GM12864 (cell line): ENCODE measurements at regions not wholly inside any gene's neighbourhood (a gene's known extent, or its start where the extent isn't known, plus 50 kb on each side); places are given as distances from the start of the nearest gene placed in this dataset.

Experiments
- DNase-seq: peaks from one replicate; pipeline ENCODE4 v3.0.0-alpha.2; 2011; ENCODE audit warnings: low read depth
- H3K4me3 ChIP-seq: 2 replicates; pipeline ENCODE4 v1.5.1; 2011; ENCODE audit warnings: mild to moderate bottlenecking, low read depth, low read length, control low read depth
- TF ChIP-seq, protein P1 (sequence below): IDR thresholded peaks from 2 replicates; pipeline ENCODE4 v1.5.1; 2011; ENCODE audit warnings: low read depth, mild to moderate bottlenecking, moderate library complexity, low read length, control low read depth, inconsistent platforms; ENCODE audit errors: missing control alignments

DNA sequence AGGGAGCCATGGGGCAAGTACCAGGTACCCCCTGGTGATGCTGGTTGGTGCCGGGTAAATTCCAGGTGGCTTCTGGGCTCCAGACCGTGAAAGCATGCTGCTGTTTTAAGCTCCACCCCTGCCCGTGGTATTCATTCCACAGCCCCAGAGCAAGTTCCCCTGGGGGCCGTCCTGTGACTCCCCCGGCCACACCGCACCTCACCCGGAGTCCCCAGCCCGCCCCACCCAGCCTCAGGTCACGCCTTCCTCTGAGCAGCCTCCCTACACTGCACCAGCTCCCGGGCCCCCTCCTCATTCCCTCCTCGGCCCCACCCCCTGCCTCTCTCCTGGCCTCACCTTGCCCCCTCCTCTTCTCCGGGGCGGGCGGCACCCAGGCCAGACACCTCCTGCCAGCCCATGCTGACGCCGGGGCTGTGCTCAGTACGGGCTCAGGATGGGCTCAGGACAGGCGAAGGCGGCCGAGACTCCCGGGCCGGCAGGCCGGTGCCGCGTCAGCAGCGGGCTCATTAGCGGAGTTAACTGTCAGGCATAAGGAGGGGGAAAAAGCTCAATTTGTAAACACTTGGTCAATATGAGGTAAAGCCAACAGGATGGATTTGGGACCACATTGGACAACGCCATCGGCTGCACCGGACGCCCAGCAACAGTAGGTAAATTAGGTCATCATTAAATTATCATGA is 127.4 kb downstream of the FAM53A start:
- TF ChIP-seq, protein P1, sequence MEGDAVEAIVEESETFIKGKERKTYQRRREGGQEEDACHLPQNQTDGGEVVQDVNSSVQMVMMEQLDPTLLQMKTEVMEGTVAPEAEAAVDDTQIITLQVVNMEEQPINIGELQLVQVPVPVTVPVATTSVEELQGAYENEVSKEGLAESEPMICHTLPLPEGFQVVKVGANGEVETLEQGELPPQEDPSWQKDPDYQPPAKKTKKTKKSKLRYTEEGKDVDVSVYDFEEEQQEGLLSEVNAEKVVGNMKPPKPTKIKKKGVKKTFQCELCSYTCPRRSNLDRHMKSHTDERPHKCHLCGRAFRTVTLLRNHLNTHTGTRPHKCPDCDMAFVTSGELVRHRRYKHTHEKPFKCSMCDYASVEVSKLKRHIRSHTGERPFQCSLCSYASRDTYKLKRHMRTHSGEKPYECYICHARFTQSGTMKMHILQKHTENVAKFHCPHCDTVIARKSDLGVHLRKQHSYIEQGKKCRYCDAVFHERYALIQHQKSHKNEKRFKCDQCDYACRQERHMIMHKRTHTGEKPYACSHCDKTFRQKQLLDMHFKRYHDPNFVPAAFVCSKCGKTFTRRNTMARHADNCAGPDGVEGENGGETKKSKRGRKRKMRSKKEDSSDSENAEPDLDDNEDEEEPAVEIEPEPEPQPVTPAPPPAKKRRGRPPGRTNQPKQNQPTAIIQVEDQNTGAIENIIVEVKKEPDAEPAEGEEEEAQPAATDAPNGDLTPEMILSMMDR, result no peak
- no peak for DNase-seq
- H3K4me3 ChIP-seq, result no peak overlapping the region

DNA sequence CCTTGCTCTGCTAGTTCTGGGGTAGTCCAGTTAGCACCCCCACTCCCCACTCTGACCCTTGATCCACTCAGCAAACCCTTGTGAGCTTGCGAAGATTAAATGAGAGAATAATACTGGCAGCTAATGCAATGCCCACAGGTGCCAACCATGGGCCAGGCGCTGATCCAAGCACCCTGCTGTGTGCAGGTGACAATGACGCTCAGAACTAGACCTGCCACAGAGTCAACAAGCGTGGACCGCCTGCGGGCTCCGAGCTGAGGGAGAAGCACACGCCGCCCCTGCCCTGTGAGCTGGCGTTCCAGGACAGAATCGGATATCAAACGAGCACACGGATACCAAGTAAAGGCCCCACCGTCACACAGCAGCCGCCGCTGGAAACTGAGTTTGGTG is 129.2 kb downstream of the FAM53A start:
- DNase-seq, result no peak

DNA sequence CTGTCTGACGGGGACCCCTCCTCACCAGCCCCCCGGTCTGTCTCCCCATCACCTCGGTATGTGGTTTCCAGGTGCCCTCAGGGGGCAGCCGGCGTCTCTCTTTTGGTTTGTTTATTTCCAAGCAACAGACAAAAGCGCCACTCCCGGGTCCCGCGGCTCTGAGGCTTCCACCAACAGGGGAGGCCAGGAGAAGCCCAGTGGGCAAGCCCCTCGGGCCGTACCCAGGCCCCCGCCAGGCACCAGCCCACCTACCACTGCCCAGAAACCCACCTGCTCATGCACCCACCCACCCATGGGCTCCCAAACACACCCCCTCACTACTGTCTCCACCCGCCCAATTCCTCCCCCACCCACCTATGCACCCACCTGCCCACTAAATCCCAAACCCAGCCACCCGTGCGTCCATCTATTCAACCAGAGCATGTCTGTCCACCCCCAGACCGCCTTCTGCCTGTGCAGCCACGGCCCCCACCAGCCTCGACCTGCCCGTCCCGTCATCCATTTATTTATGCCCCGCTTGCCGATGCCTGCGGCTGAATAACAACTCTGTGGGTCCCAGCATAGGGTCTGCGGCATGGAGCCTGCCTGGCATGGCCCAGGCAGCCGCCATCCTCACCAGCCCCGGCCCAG is 129.8 kb downstream of the FAM53A start:
- H3K4me3 ChIP-seq, result no peak overlapping the region
- DNase-seq, result no peak
- TF ChIP-seq, protein P1, result no peak

More for the DNA sequence above, 129.2 kb downstream of the FAM53A start:
- TF ChIP-seq, protein P1, result no peak
- H3K4me3 ChIP-seq, result no peak overlapping the region

DNA sequence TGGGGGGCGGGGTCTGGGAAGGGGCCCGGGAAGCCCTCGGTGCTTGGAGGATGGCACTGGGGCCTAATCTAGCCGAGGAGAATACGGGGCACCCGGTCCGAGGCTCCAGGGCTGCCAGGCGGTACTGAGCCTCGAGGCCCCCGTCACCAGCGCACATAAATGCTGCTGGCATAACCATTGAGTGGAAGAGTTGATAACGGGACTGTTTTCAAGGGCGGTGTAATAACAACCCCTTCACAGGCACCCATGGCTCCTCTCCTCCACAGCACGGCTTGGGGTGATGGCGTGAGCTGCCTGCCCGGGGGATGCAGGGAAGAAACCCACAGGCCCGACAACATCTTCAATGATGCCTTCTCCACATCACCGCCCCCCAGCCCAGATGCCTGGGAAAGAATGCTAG is 130.7 kb downstream of the FAM53A start:
- no peak for DNase-seq
- H3K4me3 ChIP-seq, result no peak overlapping the region
- TF ChIP-seq, protein P1, result no peak

DNA sequence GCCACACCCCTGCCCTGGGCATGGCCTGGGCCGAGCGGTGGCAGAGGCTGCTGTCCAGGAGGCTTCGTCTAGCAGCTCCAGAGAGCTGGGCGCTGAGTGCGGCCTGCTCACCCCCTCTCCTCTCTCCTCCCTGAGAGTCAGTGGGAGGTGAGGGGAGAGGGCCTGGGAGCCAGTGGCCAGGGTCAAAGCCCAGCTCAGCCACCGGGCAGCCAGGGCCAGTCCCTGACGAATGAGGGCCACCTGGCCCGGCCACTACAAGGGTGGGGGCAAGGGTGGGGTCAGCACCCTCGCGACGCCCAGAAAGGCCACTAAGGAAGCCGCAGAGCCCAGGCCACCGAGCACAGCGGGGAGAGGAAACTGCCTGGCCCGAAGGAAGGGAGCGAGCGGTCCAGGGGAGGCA is 131.7 kb downstream of the FAM53A start:
- DNase-seq, result no peak
- H3K4me3 ChIP-seq, result no peak overlapping the region
- TF ChIP-seq, protein P1, result no peak

DNA sequence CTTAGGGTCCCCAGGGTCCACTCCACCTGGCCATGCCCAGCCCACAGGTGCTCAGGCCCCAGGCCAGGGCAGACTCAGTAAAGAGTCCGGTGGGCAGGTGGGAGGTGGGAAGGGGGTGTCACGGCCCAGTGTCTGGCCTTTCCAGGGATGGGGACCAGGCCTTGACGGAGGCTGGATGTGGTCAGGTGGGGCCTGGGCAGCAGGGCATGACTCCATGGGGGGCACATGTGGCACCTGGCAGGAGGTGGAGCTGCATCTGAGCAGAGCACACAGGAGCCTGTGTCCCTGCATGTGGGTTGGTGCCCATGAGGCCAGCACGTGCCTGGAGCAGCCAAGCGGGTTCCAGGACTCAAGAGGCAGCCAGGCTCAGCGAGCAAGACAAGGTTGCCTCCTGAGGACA is 132.9 kb downstream of the FAM53A start:
- H3K4me3 ChIP-seq, result no peak overlapping the region
- DNase-seq, result no peak
- TF ChIP-seq, protein P1, result no peak
